H1 (cell line): ENCODE measurements at regions not wholly inside any gene's neighbourhood (a gene's known extent, or its start where the extent isn't known, plus 50 kb on each side); places are given as distances from the start of the nearest gene placed in this dataset.

Experiments used
- E2F6 ChIP-seq: IDR thresholded peaks from 2 replicates; pipeline ENCODE4 v1.6.1; 2012; ENCODE audit warnings: inconsistent platforms
- JUND ChIP-seq: IDR thresholded peaks from 2 replicates; pipeline ENCODE4 v1.6.1; 2011; ENCODE audit warnings: mild to moderate bottlenecking, improper control_type of control experiment, low read length
- KDM5A ChIP-seq: fragments of 200-600 bp; IDR thresholded peaks from 2 replicates; pipeline ENCODE4 v1.7.1; 2012; ENCODE audit warnings: mild to moderate bottlenecking, low read length, inconsistent platforms, mixed read lengths
- RNF2 ChIP-seq: fragments of 200-900, 300-1000 bp; sonication (generic); IDR thresholded peaks from 2 replicates; pipeline ENCODE4 v1.7.1; 2016; ENCODE audit warnings: borderline replicate concordance, low read depth, mild to moderate bottlenecking, antibody characterized with exemption, low read length; ENCODE audit not compliant: poor library complexity, severe bottlenecking; ENCODE audit errors: missing control alignments
- TAF1 ChIP-seq: IDR thresholded peaks from 2 replicates; pipeline ENCODE4 v1.6.1; 2011; ENCODE audit warnings: mild to moderate bottlenecking, low read depth, low read length
- TBP ChIP-seq: IDR thresholded peaks from 2 replicates; pipeline ENCODE4 v1.6.1; 2011; ENCODE audit warnings: low read depth, low read length, improper control_type of control experiment

- TF ChIP-seq TBP: no peak
- no peak for TF ChIP-seq E2F6
- TF ChIP-seq KDM5A: no peak
- TF ChIP-seq JUND: no peak
- no peak for TF ChIP-seq TAF1
- TF ChIP-seq RNF2: no peak
Observed at GRCh38 chr10:53682458-53682857, 909.9 kb upstream of the MBL2 start (continued).
